HepG2 (cell line): ENCODE measurements at regions not wholly inside any gene's neighbourhood (a gene's known extent, or its start where the extent isn't known, plus 50 kb on each side); places are given as distances from the start of the nearest gene placed in this dataset.

Experiments
- ATAC-seq: fragments of 200-7000 bp; cut with Tn5 transposase; 3 replicates; pipeline ENCODE4 v1.9.1; 2020; ENCODE audit warnings: mild to moderate bottlenecking, moderate library complexity
- BruUV-seq: library from RNA; stranded (reverse); fragments of 400-500 nt; replicated peaks from 2 replicates; lab custom pipeline; 2021; lab: Mats Ljungman, UMichigan
- CTCF ChIA-PET: fragments of 300-600 bp; formaldehyde crosslinking; extraction: SDS; loops from one replicate; lab custom pipeline; 2021; ENCODE audit warnings: low total read pairs, inconsistent platforms, low intra/inter-chr PET ratio; lab: Yijun Ruan, JAX
- POLR2A ChIA-PET: fragments of 350-600 bp; sonication (Branson Sonifier 250); formaldehyde crosslinking; loops from one replicate; lab custom pipeline; 2020; ENCODE audit warnings: antibody characterized with exemption, inconsistent platforms; lab: Yijun Ruan, JAX
- DNase-seq: peaks from one replicate; pipeline ENCODE4 v3.0.0-alpha.2; 2015; ENCODE audit warnings: low spot score
- FAIRE-seq: peaks from 3 replicates; lab custom pipeline; 2011; peaks lifted over from hg19 to GRCh38; lab: Jason Lieb, UNC
- H2AFZ ChIP-seq: one replicate; pipeline ENCODE4 v1.6.1; 2011; ENCODE audit warnings: low read length, inconsistent platforms
- H3K27ac ChIP-seq: fragments of 300-600 bp; 3 replicates; pipeline ENCODE4 v1.8.0; 2011; ENCODE audit warnings: mixed run types, mild to moderate bottlenecking, mixed read lengths, low read length, inconsistent platforms; ENCODE audit not compliant: insufficient read depth; ENCODE audit errors: extremely low read length
- H3K27me3 ChIP-seq, 2 experiments: fragments of 200-600 bp in 1 of 2; 2 replicates in 1 of 2; 3 replicates in 1 of 2; pipeline versions ENCODE4 v1.6.0 to v1.8.0; 2011; ENCODE audit warnings: low read length in 2 of 2, mild to moderate bottlenecking in 2 of 2, moderate library complexity in 2 of 2, inconsistent platforms in 1 of 2; ENCODE audit not compliant: insufficient read depth in 2 of 2, control insufficient read depth in 1 of 2
- H3K36me3 ChIP-seq, 2 experiments: fragments of 200-600 bp in 1 of 2; replicated peaks in 1 of 2; 2 replicates in 1 of 2; 3 replicates in 1 of 2; pipeline versions ENCODE4 v1.5.1 to v1.8.0; 2011; ENCODE audit warnings: low read length in 2 of 2, inconsistent platforms in 1 of 2; ENCODE audit not compliant: insufficient read depth in 2 of 2, control insufficient read depth in 1 of 2
- H3K4me1 ChIP-seq: 2 replicates; pipeline ENCODE4 v1.5.1; 2012; ENCODE audit warnings: low read length, inconsistent platforms; ENCODE audit not compliant: insufficient read depth
- H3K4me2 ChIP-seq: 2 replicates; pipeline ENCODE4 v1.6.0; 2011; ENCODE audit warnings: low read depth, low read length, inconsistent platforms
- H3K4me3 ChIP-seq, 3 experiments: fragments of 200-600 bp in 1 of 3; sonication (generic), shearing (Covaris generic) in 1 of 3; replicated peaks in 1 of 3; 2 replicates each; pipeline ENCODE4 v1.5.1; 2011 to 2016; ENCODE audit warnings: low read length in 3 of 3, inconsistent platforms in 2 of 3, low read depth in 2 of 3, mild to moderate bottlenecking in 2 of 3, control low read depth in 1 of 3, mixed read lengths in 1 of 3; ENCODE audit not compliant: insufficient read depth in 1 of 3
- H3K79me2 ChIP-seq: one replicate; pipeline ENCODE4 v1.6.1; 2011; ENCODE audit warnings: low read length, inconsistent platforms; ENCODE audit not compliant: insufficient read depth
- H3K9ac ChIP-seq: 2 replicates; pipeline ENCODE4 v1.6.0; 2011; ENCODE audit warnings: mild to moderate bottlenecking, low read depth, low read length, inconsistent platforms; ENCODE audit not compliant: insufficient read depth
- H3K9me3 ChIP-seq: 2 replicates; pipeline ENCODE4 v1.5.1; 2012; ENCODE audit warnings: mild to moderate bottlenecking, low read length
- H4K20me1 ChIP-seq: 2 replicates; pipeline ENCODE4 v1.6.0; 2011; ENCODE audit warnings: inconsistent platforms, mild to moderate bottlenecking, low read length, moderate library complexity; ENCODE audit not compliant: insufficient read depth
- DR1 ChIP-seq: sonication (generic); formaldehyde crosslinking; IDR thresholded peaks from 2 replicates; pipeline ENCODE4 v1.8.0; 2021; ENCODE audit warnings: mild to moderate bottlenecking, missing genetic modification reagents, inconsistent platforms
- FOSL1 ChIP-seq: sonication (generic); formaldehyde crosslinking; IDR thresholded peaks from 2 replicates; pipeline ENCODE4 v1.9.0; 2021; ENCODE audit warnings: missing genetic modification reagents, borderline replicate concordance
- GLI4 ChIP-seq: sonication (generic); formaldehyde crosslinking; IDR thresholded peaks from 2 replicates; pipeline ENCODE4 v1.5.1; 2020; ENCODE audit warnings: missing genetic modification reagents, mild to moderate bottlenecking, moderate library complexity, borderline replicate concordance
- HMGXB3 ChIP-seq: sonication (generic); formaldehyde crosslinking; IDR thresholded peaks from 2 replicates; pipeline ENCODE4 v1.4.0; 2020; ENCODE audit warnings: missing genetic modification reagents, borderline replicate concordance
- HOMEZ ChIP-seq: IDR thresholded peaks from 2 replicates; pipeline ENCODE4 v1.6.1; 2016; ENCODE audit warnings: low read depth
- REL ChIP-seq: sonication (generic); formaldehyde crosslinking; conservative IDR thresholded peaks from 2 replicates; pipeline ENCODE4 v1.8.0; 2022; ENCODE audit warnings: mild to moderate bottlenecking, missing genetic modification reagents, moderate library complexity
- RELA ChIP-seq: sonication (generic); formaldehyde crosslinking; IDR thresholded peaks from 2 replicates; pipeline ENCODE4 v1.4.0; 2020; ENCODE audit warnings: missing genetic modification reagents
- REXO4 ChIP-seq: sonication (generic); formaldehyde crosslinking; IDR thresholded peaks from 2 replicates; pipeline ENCODE4 v1.8.0; 2022; ENCODE audit warnings: missing genetic modification reagents, mild to moderate bottlenecking, borderline replicate concordance
- RXRB ChIP-seq: IDR thresholded peaks from 2 replicates; pipeline ENCODE4 v1.6.1; 2016; ENCODE audit warnings: borderline replicate concordance, missing genetic modification reagents, missing compliant biosample characterization
- THAP9 ChIP-seq: sonication (generic); formaldehyde crosslinking; IDR thresholded peaks from 2 replicates; pipeline ENCODE4; 2020; ENCODE audit warnings: missing genetic modification reagents, mild to moderate bottlenecking, borderline replicate concordance
- ZBTB39 ChIP-seq: sonication (generic); formaldehyde crosslinking; IDR thresholded peaks from 2 replicates; pipeline ENCODE4 v1.5.0; 2020; ENCODE audit warnings: missing genetic modification reagents
- ZFP62 ChIP-seq: sonication (generic); formaldehyde crosslinking; IDR thresholded peaks from 2 replicates; pipeline ENCODE4 v1.4.0; 2020; ENCODE audit warnings: missing genetic modification reagents
- ZNF180 ChIP-seq: sonication (generic); formaldehyde crosslinking; IDR thresholded peaks from 2 replicates; pipeline ENCODE4 v1.4.0; 2020; ENCODE audit warnings: low read depth, missing genetic modification reagents, borderline replicate concordance
- ZNF333 ChIP-seq: sonication (generic); formaldehyde crosslinking; IDR thresholded peaks from 2 replicates; pipeline ENCODE4 v1.4.0; 2020; ENCODE audit warnings: mild to moderate bottlenecking, missing genetic modification reagents, borderline replicate concordance
- ZNF879 ChIP-seq: sonication (generic); formaldehyde crosslinking; IDR thresholded peaks from 2 replicates; pipeline ENCODE4 v1.8.1; 2023; ENCODE audit warnings: missing genetic modification reagents
- WGBS: methylation state at CpG from one replicate; pipeline ENCODE4 v1.1.6; 2017; ENCODE audit warnings: low lambda C conversion rate; 5-methylcytosine and 5-hydroxymethylcytosine counted together
- in situ Hi-C: cut with HindIII; loops from 2 replicates; pipeline ENCODE4 v1.10.0; 2017; ENCODE audit warnings: low pct_unique_long_range_greater_than_20kb; ENCODE audit not compliant: extremely low pct_ligation_motif_present
- intact Hi-C: fragments of 100-400 bp; cut with micrococcal nuclease; formaldehyde crosslinking; loops from one replicate; pipeline ENCODE4 v1.10.0; 2022; ENCODE audit not compliant: unreplicated experiment

- Histone ChIP-seq H3K4me2 (no peak overlapping the region), H3K27me3 (peaks cover 0 to 23% of the 10 kb centered on the region in 2 experiments; a peak in 3 of 5 replicates), H3K79me2 (no peaks in the 10 kb centered on the region), H4K20me1 (no peaks in the 10 kb centered on the region), H3K36me3 (no peaks in the 10 kb centered on the region), H3K9ac (no peak overlapping the region), H2AFZ (no peak overlapping the region), H3K9me3 (no peaks in the 10 kb centered on the region), H3K4me1 (no peaks in the 10 kb centered on the region), H3K4me3 (no peak overlapping the region), H3K27ac (no peak overlapping the region)
- FAIRE-seq, result no peak
- no peak for DNase-seq
- intact Hi-C loops, result loop anchor here (5.0 kb wide), 1 partner anchor 578 kb away; the partner anchor contains the start of gene ZNF197
- POLR2A ChIA-PET, result no interaction called here
- BruUV-seq, result no TSS peak
- CTCF ChIA-PET, result no interaction called here
- WGBS, result 11% methylated on average over 2 of the region's 2 CpGs
- ATAC-seq, result no peak
- in situ Hi-C loops, result no loop called here
- no peak for TF ChIP-seq HOMEZ (CRISPR knock-in tag)
- no peak for TF ChIP-seq REL
- no peak for TF ChIP-seq THAP9 (CRISPR knock-in tag)
- TF ChIP-seq HMGXB3 (CRISPR knock-in tag), result no peak
- no peak for TF ChIP-seq ZFP62
- no peak for TF ChIP-seq RELA (CRISPR knock-in tag)
- TF ChIP-seq DR1 (CRISPR knock-in tag), result no peak
- TF ChIP-seq RXRB (CRISPR knock-in tag), result no peak
- TF ChIP-seq ZNF333 (CRISPR knock-in tag), result no peak
- TF ChIP-seq ZNF180 (CRISPR knock-in tag), result no peak
- no peak for TF ChIP-seq ZBTB39
- TF ChIP-seq FOSL1, result no peak
- no peak for TF ChIP-seq GLI4 (CRISPR knock-in tag)
- no peak for TF ChIP-seq ZNF879 (CRISPR knock-in tag)
- TF ChIP-seq REXO4 (CRISPR knock-in tag), result no peak
These were observed 192.7 kb upstream of the TOPAZ1 start for GRCh38 chr3:44048949-44049348.
